GM12872 (cell line): ENCODE measurements at regions not wholly inside any gene's neighbourhood (a gene's known extent, or its start where the extent isn't known, plus 50 kb on each side); places are given as distances from the start of the nearest gene placed in this dataset.

Experiments
- CTCF ChIP-seq: IDR thresholded peaks from 3 replicates; pipeline ENCODE4 v1.5.1; 2011; ENCODE audit warnings: low read depth, mild to moderate bottlenecking, low read length, moderate library complexity; ENCODE audit not compliant: insufficient read depth

- TF ChIP-seq CTCF: no peak
These were observed 108.4 kb upstream of the DCBLD2 start for GRCh38 chr3:99009851-99010250.

- TF ChIP-seq CTCF: no peak
These were observed 105.2 kb upstream of the DCBLD2 start for GRCh38 chr3:99006686-99007085.

GRCh38 chr3:98999675-99000074 is 98.2 kb upstream of the DCBLD2 start:
- TF ChIP-seq CTCF: no peak

GRCh38 chr3:98994128-98994762 is 92.8 kb upstream of the DCBLD2 start:
- TF ChIP-seq CTCF: peak; percentile 38; the same call in 2 of the 3 replicates

- TF ChIP-seq CTCF: peak; percentile 30; the same call in 1 of the 3 replicates
These were observed 89.9 kb upstream of the DCBLD2 start for GRCh38 chr3:98991393-98991792.

- TF ChIP-seq CTCF: no peak
These were observed 89.2 kb upstream of the DCBLD2 start for GRCh38 chr3:98990657-98991056.

GRCh38 chr3:98986073-98986472 is 84.6 kb upstream of the DCBLD2 start:
- no peak for TF ChIP-seq CTCF

- no peak for TF ChIP-seq CTCF
These were observed 83.9 kb upstream of the DCBLD2 start for GRCh38 chr3:98985431-98985830.
